ENCODE measurements at regions not wholly inside any gene's neighbourhood (a gene's known extent, or its start where the extent isn't known, plus 50 kb on each side); places are given as distances from the start of the nearest gene placed in this dataset.

DNA sequence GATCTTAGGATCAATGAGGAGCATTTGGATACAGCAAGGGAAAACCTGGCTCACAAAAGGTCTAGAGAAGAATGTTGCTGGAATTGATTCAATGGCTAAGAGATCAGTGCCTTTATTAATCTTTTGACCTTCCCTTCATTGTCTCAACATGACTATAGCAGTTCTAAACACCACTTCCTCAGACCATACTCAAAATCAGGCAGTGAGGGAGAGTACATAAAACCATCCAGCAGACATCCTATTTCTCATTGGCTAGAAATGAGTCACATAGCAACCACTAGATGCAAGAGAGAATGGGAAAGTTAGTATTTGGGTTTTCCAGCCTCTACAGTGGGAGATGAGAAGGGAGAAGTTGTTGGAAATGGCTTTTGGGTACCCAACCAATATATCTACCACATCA, 151.4 kb upstream of the NUDT4 start:
- Histone ChIP-seq H3K9me3 (ENCODE audit: low read depth) (no peaks in the 10 kb centered on the region), H3K4me1 (ENCODE audit: insufficient read depth) (peaks cover 9% of the 10 kb centered on the region), H3K9me2 (replicated peaks; ENCODE audit: insufficient read depth) (no peaks in the 10 kb centered on the region), H4K20me1 (ENCODE audit: insufficient read depth, poor library complexity, severe bottlenecking) (no peaks in the 10 kb centered on the region), H3K27ac (no peak overlapping the region), H2AFZ (no peak overlapping the region), H3K36me3 (replicated peaks; ENCODE audit: insufficient read depth, low read depth) (no peaks in the 10 kb centered on the region), H3K4me2 (no peak overlapping the region), H3K27me3 (no peaks in the 10 kb centered on the region), H3K79me2 (no peaks in the 10 kb centered on the region), H3K4me3 (no peak overlapping the region)
- no peak for DNase-seq (ENCODE audit: low spot score)
- no peak for TF ChIP-seq EZH2phosphoT487 (IDR thresholded peaks at IDR 0.05; ENCODE audit: low read depth, severe bottlenecking, unreplicated experiment)
- TF ChIP-seq EZH2 (IDR thresholded peaks at IDR 0.05; ENCODE audit: borderline replicate concordance) = no peak
- TF ChIP-seq, protein P1, sequence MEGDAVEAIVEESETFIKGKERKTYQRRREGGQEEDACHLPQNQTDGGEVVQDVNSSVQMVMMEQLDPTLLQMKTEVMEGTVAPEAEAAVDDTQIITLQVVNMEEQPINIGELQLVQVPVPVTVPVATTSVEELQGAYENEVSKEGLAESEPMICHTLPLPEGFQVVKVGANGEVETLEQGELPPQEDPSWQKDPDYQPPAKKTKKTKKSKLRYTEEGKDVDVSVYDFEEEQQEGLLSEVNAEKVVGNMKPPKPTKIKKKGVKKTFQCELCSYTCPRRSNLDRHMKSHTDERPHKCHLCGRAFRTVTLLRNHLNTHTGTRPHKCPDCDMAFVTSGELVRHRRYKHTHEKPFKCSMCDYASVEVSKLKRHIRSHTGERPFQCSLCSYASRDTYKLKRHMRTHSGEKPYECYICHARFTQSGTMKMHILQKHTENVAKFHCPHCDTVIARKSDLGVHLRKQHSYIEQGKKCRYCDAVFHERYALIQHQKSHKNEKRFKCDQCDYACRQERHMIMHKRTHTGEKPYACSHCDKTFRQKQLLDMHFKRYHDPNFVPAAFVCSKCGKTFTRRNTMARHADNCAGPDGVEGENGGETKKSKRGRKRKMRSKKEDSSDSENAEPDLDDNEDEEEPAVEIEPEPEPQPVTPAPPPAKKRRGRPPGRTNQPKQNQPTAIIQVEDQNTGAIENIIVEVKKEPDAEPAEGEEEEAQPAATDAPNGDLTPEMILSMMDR (IDR thresholded peaks at IDR 0.05; ENCODE audit: poor library complexity) = no peak

GRCh38 chr12:93229494-93230325, 148.0 kb upstream of the NUDT4 start:
- H3K27me3 ChIP-seq = no peaks in the 10 kb centered on the region
- H3K4me1 ChIP-seq (ENCODE audit: insufficient read depth) = no peaks in the 10 kb centered on the region
- 62% methylated on average over 6 of the region's 6 CpGs for WGBS (ENCODE audit: low lambda C conversion rate, missing lambda C conversion rate)
- no peaks in the 10 kb centered on the region for H3K79me2 ChIP-seq
- H3K36me3 ChIP-seq (replicated peaks; ENCODE audit: insufficient read depth, low read depth) = no peaks in the 10 kb centered on the region
- no peak overlapping the region for H2AFZ ChIP-seq
- H4K20me1 ChIP-seq (ENCODE audit: insufficient read depth, poor library complexity, severe bottlenecking) = no peaks in the 10 kb centered on the region
- no peak overlapping the region for H3K4me2 ChIP-seq
- TF ChIP-seq, protein P1 (IDR thresholded peaks at IDR 0.05; ENCODE audit: poor library complexity) = no peak
- TF ChIP-seq EZH2phosphoT487 (IDR thresholded peaks at IDR 0.05; ENCODE audit: low read depth, severe bottlenecking, unreplicated experiment) (no peak), EZH2 (IDR thresholded peaks at IDR 0.05; ENCODE audit: borderline replicate concordance) (no peak)
- H3K27ac ChIP-seq = peak overlapping the region; percentile 22
- DNase-seq (ENCODE audit: low spot score) = peak; percentile 33
- H3K9me3 ChIP-seq (ENCODE audit: low read depth) = no peaks in the 10 kb centered on the region
- no peak overlapping the region for H3K4me3 ChIP-seq
- H3K9me2 ChIP-seq (replicated peaks; ENCODE audit: insufficient read depth) = no peaks in the 10 kb centered on the region

- TF ChIP-seq, protein P1 (IDR thresholded peaks at IDR 0.05; ENCODE audit: poor library complexity) = no peak
- TF ChIP-seq EZH2phosphoT487 (IDR thresholded peaks at IDR 0.05; ENCODE audit: low read depth, severe bottlenecking, unreplicated experiment) (peak; percentile 72), EZH2 (IDR thresholded peaks at IDR 0.05; ENCODE audit: borderline replicate concordance) (no peak)
- no peaks in the 10 kb centered on the region for H3K36me3 ChIP-seq (replicated peaks; ENCODE audit: insufficient read depth, low read depth)
- H3K27ac ChIP-seq = no peak overlapping the region
- H3K79me2 ChIP-seq = no peaks in the 10 kb centered on the region
- no peaks in the 10 kb centered on the region for H3K9me3 ChIP-seq (ENCODE audit: low read depth)
- no peaks in the 10 kb centered on the region for H3K9me2 ChIP-seq (replicated peaks; ENCODE audit: insufficient read depth)
- no peak overlapping the region for H3K4me2 ChIP-seq
- WGBS (ENCODE audit: low lambda C conversion rate, missing lambda C conversion rate) = 31% methylated on average over 3 of the region's 3 CpGs
- H3K27me3 ChIP-seq = no peaks in the 10 kb centered on the region
- H2AFZ ChIP-seq = no peak overlapping the region
- H3K4me1 ChIP-seq (ENCODE audit: insufficient read depth) = no peaks in the 10 kb centered on the region
- H3K4me3 ChIP-seq = no peak overlapping the region
- no peaks in the 10 kb centered on the region for H4K20me1 ChIP-seq (ENCODE audit: insufficient read depth, poor library complexity, severe bottlenecking)
- no peak for DNase-seq (ENCODE audit: low spot score)
Measured at GRCh38 chr12:93230326-93230720, 147.4 kb upstream of the NUDT4 start.
